ENCODE measurements at regions not wholly inside any gene's neighbourhood (a gene's known extent, or its start where the extent isn't known, plus 50 kb on each side); places are given as distances from the start of the nearest gene placed in this dataset.

DNA sequence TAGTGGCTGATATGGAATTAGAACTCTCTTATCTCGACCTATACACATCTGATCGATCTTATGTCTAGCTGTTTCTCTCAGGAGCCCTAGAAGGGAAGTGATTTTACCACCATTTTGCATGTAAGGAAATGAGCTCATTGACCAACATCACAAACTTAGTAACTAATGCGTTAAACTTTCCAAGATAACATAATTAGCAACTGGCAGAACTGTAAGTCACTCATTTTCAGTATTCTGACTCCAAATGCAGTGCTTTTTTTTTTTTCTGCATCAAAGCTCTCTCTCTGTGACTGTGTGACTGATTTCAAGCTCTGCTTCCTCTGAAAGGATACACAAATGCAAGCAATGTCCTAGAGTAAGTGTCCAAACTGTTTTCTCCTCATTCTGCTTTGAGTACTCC is 68.1 kb upstream of the FBXL7 start:
- DNase-seq (ENCODE audit: low read depth) = no peak
- H3K4me3 ChIP-seq (ENCODE audit: low read depth, low read length) = no peak overlapping the region
- TF ChIP-seq, protein P1, sequence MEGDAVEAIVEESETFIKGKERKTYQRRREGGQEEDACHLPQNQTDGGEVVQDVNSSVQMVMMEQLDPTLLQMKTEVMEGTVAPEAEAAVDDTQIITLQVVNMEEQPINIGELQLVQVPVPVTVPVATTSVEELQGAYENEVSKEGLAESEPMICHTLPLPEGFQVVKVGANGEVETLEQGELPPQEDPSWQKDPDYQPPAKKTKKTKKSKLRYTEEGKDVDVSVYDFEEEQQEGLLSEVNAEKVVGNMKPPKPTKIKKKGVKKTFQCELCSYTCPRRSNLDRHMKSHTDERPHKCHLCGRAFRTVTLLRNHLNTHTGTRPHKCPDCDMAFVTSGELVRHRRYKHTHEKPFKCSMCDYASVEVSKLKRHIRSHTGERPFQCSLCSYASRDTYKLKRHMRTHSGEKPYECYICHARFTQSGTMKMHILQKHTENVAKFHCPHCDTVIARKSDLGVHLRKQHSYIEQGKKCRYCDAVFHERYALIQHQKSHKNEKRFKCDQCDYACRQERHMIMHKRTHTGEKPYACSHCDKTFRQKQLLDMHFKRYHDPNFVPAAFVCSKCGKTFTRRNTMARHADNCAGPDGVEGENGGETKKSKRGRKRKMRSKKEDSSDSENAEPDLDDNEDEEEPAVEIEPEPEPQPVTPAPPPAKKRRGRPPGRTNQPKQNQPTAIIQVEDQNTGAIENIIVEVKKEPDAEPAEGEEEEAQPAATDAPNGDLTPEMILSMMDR (IDR thresholded peaks at IDR 0.05; ENCODE audit: low read depth, low read length, missing control alignments) = no peak

DNA sequence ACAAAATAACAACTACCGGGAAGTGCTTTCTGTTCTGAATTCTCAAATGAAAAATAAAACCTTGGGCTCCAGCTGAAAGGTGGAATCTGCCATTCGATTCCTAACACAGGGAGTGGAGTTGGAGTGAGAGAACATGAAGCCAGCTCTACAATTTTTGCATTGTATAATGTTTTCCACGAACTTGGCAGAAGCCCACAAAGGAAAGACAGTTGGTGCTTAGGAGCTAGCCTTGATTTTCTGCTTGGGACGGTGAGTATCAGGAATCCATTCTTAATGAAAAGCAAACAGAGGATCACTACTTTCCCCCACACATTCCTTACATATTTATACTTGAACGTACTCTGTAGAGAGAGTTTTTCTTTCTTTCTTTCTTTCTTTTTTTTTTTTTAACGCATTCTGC is 74.2 kb upstream of the FBXL7 start:
- H3K4me3 ChIP-seq (ENCODE audit: low read depth, low read length) = no peak overlapping the region
- no peak for DNase-seq (ENCODE audit: low read depth)

GRCh38 chr5:15424769-15425168 is 75.2 kb upstream of the FBXL7 start:
- TF ChIP-seq, protein P1 (IDR thresholded peaks at IDR 0.05; ENCODE audit: low read depth, low read length, missing control alignments) = no peak
- no peak for DNase-seq (ENCODE audit: low read depth)

More for the DNA sequence above, 74.2 kb upstream of the FBXL7 start:
- TF ChIP-seq, protein P1 (IDR thresholded peaks at IDR 0.05; ENCODE audit: low read depth, low read length, missing control alignments) = no peak

GRCh38 chr5:15421921-15422412 is 78.0 kb upstream of the FBXL7 start:
- DNase-seq (ENCODE audit: low read depth) = no peak
- TF ChIP-seq, protein P1 (IDR thresholded peaks at IDR 0.05; ENCODE audit: low read depth, low read length, missing control alignments) = no peak
- H3K4me3 ChIP-seq (ENCODE audit: low read depth, low read length) = no peak overlapping the region

More at GRCh38 chr5:15424769-15425168, 75.2 kb upstream of the FBXL7 start:
- no peak overlapping the region for H3K4me3 ChIP-seq (ENCODE audit: low read depth, low read length)

GRCh38 chr5:15421381-15421780 is 78.6 kb upstream of the FBXL7 start:
- TF ChIP-seq, protein P1 (IDR thresholded peaks at IDR 0.05; ENCODE audit: low read depth, low read length, missing control alignments) = no peak
- no peak overlapping the region for H3K4me3 ChIP-seq (ENCODE audit: low read depth, low read length)
- DNase-seq (ENCODE audit: low read depth) = no peak

- TF ChIP-seq, protein P1 (IDR thresholded peaks at IDR 0.05; ENCODE audit: low read depth, low read length, missing control alignments) = no peak
- no peak overlapping the region for H3K4me3 ChIP-seq (ENCODE audit: low read depth, low read length)
- DNase-seq (ENCODE audit: low read depth) = no peak
Measured at GRCh38 chr5:15420201-15420600, 79.8 kb upstream of the FBXL7 start.

GRCh38 chr5:15417156-15417555 is 82.8 kb upstream of the FBXL7 start:
- TF ChIP-seq, protein P1 (IDR thresholded peaks at IDR 0.05; ENCODE audit: low read depth, low read length, missing control alignments) = no peak

More at GRCh38 chr5:15417156-15417555, 82.8 kb upstream of the FBXL7 start:
- no peak overlapping the region for H3K4me3 ChIP-seq (ENCODE audit: low read depth, low read length)
- DNase-seq (ENCODE audit: low read depth) = no peak
